ENCODE measurements at regions not wholly inside any gene's neighbourhood (a gene's known extent, or its start where the extent isn't known, plus 50 kb on each side); places are given as distances from the start of the nearest gene placed in this dataset.

DNA sequence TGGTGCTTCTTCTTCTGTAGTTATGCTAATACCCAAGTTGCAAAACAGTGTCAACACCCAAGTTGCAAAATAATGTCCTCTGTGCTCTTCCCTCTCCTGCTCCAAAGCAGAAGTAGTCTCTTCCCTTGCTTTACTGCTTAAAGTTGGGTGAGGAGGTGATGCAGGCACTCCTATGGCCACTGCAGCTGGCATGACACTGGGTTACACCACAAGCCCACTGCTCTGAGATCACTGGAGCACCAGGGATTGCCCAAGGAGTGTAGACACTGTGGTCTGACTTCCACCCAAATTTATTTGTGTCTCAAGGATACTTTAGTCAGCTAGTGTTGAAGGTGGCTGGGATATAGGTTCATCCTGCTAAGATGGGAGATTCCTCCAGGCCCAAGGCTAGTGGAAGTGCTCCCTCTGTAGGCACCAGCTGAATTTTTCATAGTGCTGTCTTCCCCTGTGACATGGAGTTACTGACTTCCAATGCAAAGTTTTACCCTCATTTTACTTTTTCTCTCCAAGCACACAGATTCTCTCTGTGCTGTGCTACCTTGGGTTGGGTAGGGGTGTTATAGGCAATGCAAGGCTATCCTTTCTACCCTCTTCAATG is 196.2 kb upstream of the TENT5D start:
- Histone ChIP-seq H3K9me3 (ENCODE audit: control insufficient read depth in 4 of 4, insufficient read depth in 3 of 4, low read length in 3 of 4) (peaks cover 0 to 3% (median 0%) of the 10 kb centered on the region in 4 donors), H3K4me1 (ENCODE audit: control insufficient read depth in 5 of 5, insufficient read depth in 5 of 5, low read length in 5 of 5) (no peaks in the 10 kb centered on the region), H3K9ac (ENCODE audit: insufficient read depth in 1 of 2, low read length in 2 of 2) (no peak overlapping the region), H3K36me3 (ENCODE audit: control insufficient read depth in 4 of 4, insufficient read depth in 4 of 4, low read length in 4 of 4) (no peaks in the 10 kb centered on the region), H3K4me3 (no peak overlapping the region), H3K27me3 (ENCODE audit: control insufficient read depth in 3 of 3, insufficient read depth in 3 of 3, low read length in 2 of 3) (no peaks in the 10 kb centered on the region), H3K27ac (ENCODE audit: low read depth in 1 of 2, low read length in 1 of 2) (no peak overlapping the region)
- DNase-seq (no peak), ATAC-seq (ENCODE audit: insufficient read depth, low FRiP score) (no peak)
- no peak for TF ChIP-seq CTCF (IDR thresholded peaks at IDR 0.05; ENCODE audit: control extremely low read depth, extremely low read depth)

DNA sequence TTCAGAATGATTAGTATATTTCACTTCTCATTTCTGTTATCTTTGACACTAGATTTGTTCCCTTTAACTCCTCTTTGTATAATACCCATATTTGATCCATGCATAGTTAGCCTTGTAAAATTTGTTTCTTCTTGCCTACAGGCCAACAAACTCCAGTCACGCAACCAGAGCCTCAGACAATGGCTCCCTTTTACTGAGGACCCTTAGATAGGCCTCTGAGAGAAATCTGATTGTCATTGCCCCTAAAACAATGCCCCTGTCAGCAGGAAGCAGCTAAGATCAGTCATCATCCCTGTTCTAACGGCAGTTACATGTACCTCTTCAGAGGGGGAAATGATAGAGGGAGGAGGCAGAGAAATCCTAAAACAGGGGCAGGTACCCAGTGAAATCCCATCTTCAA is 190.6 kb upstream of the TENT5D start:
- H3K9me3 ChIP-seq (ENCODE audit: control insufficient read depth in 4 of 4, insufficient read depth in 3 of 4, low read length in 3 of 4) = no peaks in the 10 kb centered on the region
- TF ChIP-seq CTCF (IDR thresholded peaks at IDR 0.05; ENCODE audit: control extremely low read depth, extremely low read depth) = no peak
- ATAC-seq (ENCODE audit: insufficient read depth, low FRiP score) (no peak), DNase-seq (no peak)
- no peak overlapping the region for H3K27ac ChIP-seq (ENCODE audit: low read depth in 1 of 2, low read length in 1 of 2)
- no peaks in the 10 kb centered on the region for H3K27me3 ChIP-seq (ENCODE audit: control insufficient read depth in 3 of 3, insufficient read depth in 3 of 3, low read length in 2 of 3)
- H3K4me3 ChIP-seq = no peak overlapping the region
- no peaks in the 10 kb centered on the region for H3K4me1 ChIP-seq (ENCODE audit: control insufficient read depth in 5 of 5, insufficient read depth in 5 of 5, low read length in 5 of 5)
- H3K36me3 ChIP-seq (ENCODE audit: control insufficient read depth in 4 of 4, insufficient read depth in 4 of 4, low read length in 4 of 4) = no peaks in the 10 kb centered on the region
- WGBS, 2 donors = 62 to 63% methylated on average over 2 of the region's 2 CpGs
- H3K9ac ChIP-seq (ENCODE audit: insufficient read depth in 1 of 2, low read length in 2 of 2) = no peak overlapping the region

DNA sequence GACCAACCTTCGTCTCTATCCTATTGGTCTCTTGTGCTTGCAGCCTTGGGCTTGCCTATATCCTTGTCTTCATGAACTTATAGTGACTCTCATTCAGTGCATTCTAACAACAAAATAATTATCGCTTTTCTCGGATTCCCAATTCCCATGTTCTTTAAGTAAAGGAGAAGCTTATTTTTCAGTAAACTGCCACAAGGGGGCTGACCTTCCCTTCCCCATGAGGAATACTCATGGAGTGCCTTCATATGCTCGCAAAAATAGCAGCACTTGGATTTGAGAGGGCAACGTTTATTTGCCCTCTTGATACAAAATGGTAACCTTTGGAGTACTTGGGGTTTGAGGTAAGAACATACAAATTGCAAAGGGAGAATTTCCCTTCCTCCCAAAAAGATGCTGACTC is 183.2 kb upstream of the TENT5D start:
- Histone ChIP-seq H3K4me3 (no peak overlapping the region), H3K9me3 (ENCODE audit: control insufficient read depth in 4 of 4, insufficient read depth in 3 of 4, low read length in 3 of 4) (peaks cover 0 to 3% (median 0%) of the 10 kb centered on the region in 4 donors), H3K9ac (ENCODE audit: insufficient read depth in 1 of 2, low read length in 2 of 2) (no peak overlapping the region), H3K27ac (ENCODE audit: low read depth in 1 of 2, low read length in 1 of 2) (no peak overlapping the region), H3K27me3 (ENCODE audit: control insufficient read depth in 3 of 3, insufficient read depth in 3 of 3, low read length in 2 of 3) (no peaks in the 10 kb centered on the region), H3K4me1 (ENCODE audit: control insufficient read depth in 5 of 5, insufficient read depth in 5 of 5, low read length in 5 of 5) (no peaks in the 10 kb centered on the region), H3K36me3 (ENCODE audit: control insufficient read depth in 4 of 4, insufficient read depth in 4 of 4, low read length in 4 of 4) (no peaks in the 10 kb centered on the region)
- DNase-seq (peak in 1 of 3 donors; percentile 3), ATAC-seq (ENCODE audit: insufficient read depth, low FRiP score) (no peak)
- whole genome bisulfite sequencing, 2 donors = 56 to 85% methylated on average over 5 of the region's 5 CpGs
- TF ChIP-seq CTCF (IDR thresholded peaks at IDR 0.05; ENCODE audit: control extremely low read depth, extremely low read depth) = no peak

DNA sequence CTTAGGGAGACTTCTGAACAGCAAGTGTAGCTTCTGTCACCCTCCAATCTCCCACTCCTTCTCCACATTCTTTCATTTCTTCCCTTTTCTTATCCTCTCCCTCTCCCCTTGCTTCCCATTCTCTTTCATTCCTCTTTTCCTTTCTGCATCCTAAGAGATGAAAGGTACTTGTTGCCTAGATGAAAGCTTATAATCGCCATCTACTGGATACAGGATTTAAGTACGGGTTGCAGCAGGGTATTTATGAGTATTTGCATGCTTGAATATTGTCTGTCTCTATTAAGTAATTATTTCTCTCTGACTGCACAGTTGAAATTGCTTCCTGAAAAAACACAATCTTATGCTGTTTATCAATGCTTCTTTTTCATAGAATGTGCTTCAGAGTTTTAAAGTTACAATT is 174.0 kb upstream of the TENT5D start:
- DNase-seq (no peak), ATAC-seq (ENCODE audit: insufficient read depth, low FRiP score) (no peak)
- Histone ChIP-seq H3K9me3 (ENCODE audit: control insufficient read depth in 4 of 4, insufficient read depth in 3 of 4, low read length in 3 of 4) (no peaks in the 10 kb centered on the region), H3K27ac (ENCODE audit: low read depth in 1 of 2, low read length in 1 of 2) (no peak overlapping the region), H3K9ac (ENCODE audit: insufficient read depth in 1 of 2, low read length in 2 of 2) (no peak overlapping the region), H3K27me3 (ENCODE audit: control insufficient read depth in 3 of 3, insufficient read depth in 3 of 3, low read length in 2 of 3) (no peaks in the 10 kb centered on the region), H3K4me1 (ENCODE audit: control insufficient read depth in 5 of 5, insufficient read depth in 5 of 5, low read length in 5 of 5) (no peaks in the 10 kb centered on the region), H3K4me3 (no peak overlapping the region), H3K36me3 (ENCODE audit: control insufficient read depth in 4 of 4, insufficient read depth in 4 of 4, low read length in 4 of 4) (no peaks in the 10 kb centered on the region)
- no peak for TF ChIP-seq CTCF (IDR thresholded peaks at IDR 0.05; ENCODE audit: control extremely low read depth, extremely low read depth)
- WGBS, 2 donors = 44 to 52% methylated on average over 2 of the region's 2 CpGs

Measured in lung (tissue), 11 donors.